Retinal pigment epithelial cell (primary cell): ENCODE measurements at regions not wholly inside any gene's neighbourhood (a gene's known extent, or its start where the extent isn't known, plus 50 kb on each side); places are given as distances from the start of the nearest gene placed in this dataset.

Experiments
- DNase-seq: peaks from one replicate; pipeline ENCODE4 v3.0.0-alpha.2; 2010; ENCODE audit warnings: low read depth
- H3K4me3 ChIP-seq: 2 replicates; pipeline ENCODE4 v1.5.1; 2011; ENCODE audit warnings: mild to moderate bottlenecking, low read length, control low read depth, moderate library complexity
- CTCF ChIP-seq: conservative IDR thresholded peaks from 2 replicates; pipeline ENCODE4 v1.5.1; 2011; ENCODE audit warnings: low read depth, low read length, control low read depth, inconsistent platforms

- no peak overlapping the region for H3K4me3 ChIP-seq
- TF ChIP-seq CTCF: peak; percentile 68
- no peak for DNase-seq
Observed at GRCh38 chr11:81497202-81497804, 1236.4 kb downstream of the FAM181B start.

- no peak for DNase-seq
- no peak overlapping the region for H3K4me3 ChIP-seq
- peak; percentile 0 for TF ChIP-seq CTCF
Observed at GRCh38 chr11:81496601-81497000, 1237.1 kb downstream of the FAM181B start.

- no peak for DNase-seq
- no peak for TF ChIP-seq CTCF
Observed at GRCh38 chr11:81495699-81496292, 1237.9 kb downstream of the FAM181B start.

GRCh38 chr11:81494431-81494830 is 1239.2 kb downstream of the FAM181B start:
- no peak for DNase-seq
- TF ChIP-seq CTCF: no peak
- no peak overlapping the region for H3K4me3 ChIP-seq

More at GRCh38 chr11:81495699-81496292, 1237.9 kb downstream of the FAM181B start:
- H3K4me3 ChIP-seq: no peak overlapping the region

- TF ChIP-seq CTCF: no peak
- no peak overlapping the region for H3K4me3 ChIP-seq
- DNase-seq: no peak
Observed at GRCh38 chr11:81492923-81493445, 1240.7 kb downstream of the FAM181B start.

- DNase-seq: no peak
- H3K4me3 ChIP-seq: no peak overlapping the region
- TF ChIP-seq CTCF: no peak
Observed at GRCh38 chr11:81487109-81487508, 1246.6 kb downstream of the FAM181B start.

- DNase-seq: no peak
- no peak overlapping the region for H3K4me3 ChIP-seq
- no peak for TF ChIP-seq CTCF
Observed at GRCh38 chr11:81484196-81484595, 1249.5 kb downstream of the FAM181B start.
